ENCODE measurements at regions not wholly inside any gene's neighbourhood (a gene's known extent, or its start where the extent isn't known, plus 50 kb on each side); places are given as distances from the start of the nearest gene placed in this dataset.

DNA sequence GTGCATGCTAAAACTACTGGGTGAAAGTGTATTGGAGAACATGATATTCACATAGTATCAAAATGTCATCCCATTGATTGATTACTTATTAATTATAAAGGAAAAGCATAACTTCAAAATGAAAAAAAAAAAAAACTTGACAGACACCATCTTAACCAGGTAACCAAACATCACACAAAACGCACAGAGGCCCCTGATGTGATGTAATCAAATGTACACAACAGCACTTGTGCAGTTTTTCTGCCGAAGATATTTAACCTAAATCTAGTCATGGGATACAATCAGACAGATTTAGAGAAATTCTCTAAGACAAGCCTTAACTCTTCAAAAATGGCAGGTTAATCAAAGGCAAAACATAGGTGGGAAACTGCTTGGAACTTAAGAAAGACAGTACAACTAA lies 102.0 kb upstream of the TENT5A start:
- DNase-seq: no peak

DNA sequence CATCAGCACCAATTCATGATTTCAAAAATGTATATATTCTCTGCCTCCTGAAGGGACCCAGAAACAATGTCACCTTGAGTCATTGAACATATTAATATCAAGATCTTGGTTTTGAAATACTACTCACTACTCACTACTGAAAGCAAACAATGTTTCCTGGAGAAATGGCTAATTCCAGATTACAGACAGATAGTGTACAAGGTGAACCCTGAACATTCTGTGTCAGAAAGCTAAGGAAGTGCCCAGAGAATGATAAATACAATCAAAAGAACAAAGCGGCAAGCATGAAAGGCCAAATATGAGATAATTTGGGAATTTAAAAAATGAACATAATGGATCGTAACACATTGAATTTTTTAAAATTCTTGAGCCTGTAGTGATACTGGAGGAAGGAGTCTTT lies 101.5 kb upstream of the TENT5A start:
- no peak for DNase-seq

- DNase-seq: no peak
These were observed 96.8 kb upstream of the TENT5A start for GRCh38 chr6:81849248-81849647.

GRCh38 chr6:81847866-81848265 lies 95.4 kb upstream of the TENT5A start:
- DNase-seq: no peak

DNA sequence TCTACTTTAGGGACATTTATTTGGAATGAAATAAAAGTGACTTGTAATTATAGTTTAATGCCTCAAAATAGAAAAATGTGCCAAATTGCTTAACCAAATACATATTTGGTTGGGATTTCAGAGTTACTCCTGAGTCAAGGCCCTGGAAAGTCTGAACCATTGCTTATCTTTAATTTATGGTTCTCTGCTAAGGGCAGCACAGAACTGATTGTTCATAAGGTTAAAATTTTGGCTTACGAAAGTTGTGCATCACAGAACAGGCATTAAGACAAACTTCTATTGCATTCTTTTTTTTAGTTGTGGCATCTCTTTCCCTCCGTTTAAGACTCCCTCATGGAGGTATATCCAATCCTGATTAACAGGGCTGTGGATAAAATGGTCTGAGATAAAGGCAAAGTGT lies 92.2 kb upstream of the TENT5A start:
- no peak for DNase-seq

GRCh38 chr6:81843302-81843701 lies 90.8 kb upstream of the TENT5A start:
- no peak for DNase-seq

DNA sequence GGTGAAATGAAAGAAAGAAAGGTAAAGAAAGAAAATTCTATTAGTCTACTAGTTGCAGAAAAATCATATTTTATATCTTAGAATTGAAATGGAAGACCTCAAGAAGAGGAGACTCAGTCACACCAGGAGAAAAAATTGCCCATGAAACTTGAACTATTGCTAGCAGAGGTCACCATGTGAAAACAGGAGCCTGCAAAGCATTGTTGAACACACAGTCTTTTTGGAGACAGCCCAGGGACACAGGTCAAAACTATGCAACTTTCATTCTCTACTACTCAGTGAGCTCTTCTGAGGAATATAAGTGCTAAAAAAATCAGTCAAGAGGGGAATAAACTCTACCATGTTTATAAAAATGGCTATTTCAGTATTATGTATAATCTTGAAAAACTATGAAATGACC lies 89.8 kb upstream of the TENT5A start:
- DNase-seq: no peak

DNA sequence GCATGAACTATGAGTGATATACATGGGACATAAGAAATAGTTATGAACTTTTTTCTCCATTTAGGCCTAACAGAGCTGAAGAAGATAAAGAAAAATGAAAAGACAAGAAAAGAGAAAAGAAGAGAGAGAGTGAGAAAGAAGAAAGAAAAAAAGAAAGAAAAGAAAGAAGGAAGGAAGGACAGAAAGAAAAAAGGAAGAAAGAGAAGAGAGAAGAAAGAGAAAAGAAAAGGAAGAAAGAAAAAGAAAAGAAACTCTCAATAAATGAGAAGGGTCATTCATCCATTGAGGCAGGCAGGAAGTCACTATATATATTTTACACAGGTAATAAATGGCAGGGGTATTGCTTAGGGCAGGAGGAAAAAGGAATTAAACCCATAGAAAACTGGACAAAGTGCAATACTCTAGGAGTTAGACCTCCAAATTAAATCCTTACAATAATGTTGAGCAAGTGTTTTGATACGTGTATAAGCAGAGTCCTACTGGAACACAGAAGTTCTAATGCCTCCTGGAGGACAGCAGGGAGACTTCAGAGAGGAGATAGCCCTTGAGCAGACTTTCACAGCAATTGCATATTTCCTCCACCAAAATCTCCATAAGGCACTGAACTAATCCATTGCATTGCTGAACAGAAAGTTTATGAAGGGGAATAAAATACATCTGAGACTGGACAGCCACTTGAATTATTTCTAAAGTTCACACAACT lies 86.4 kb upstream of the TENT5A start:
- DNase-seq: no peak

- no peak for DNase-seq
These were observed 85.5 kb upstream of the TENT5A start for GRCh38 chr6:81838031-81838430.

- DNase-seq: no peak
These were observed 81.7 kb upstream of the TENT5A start for GRCh38 chr6:81834141-81834681.

DNA sequence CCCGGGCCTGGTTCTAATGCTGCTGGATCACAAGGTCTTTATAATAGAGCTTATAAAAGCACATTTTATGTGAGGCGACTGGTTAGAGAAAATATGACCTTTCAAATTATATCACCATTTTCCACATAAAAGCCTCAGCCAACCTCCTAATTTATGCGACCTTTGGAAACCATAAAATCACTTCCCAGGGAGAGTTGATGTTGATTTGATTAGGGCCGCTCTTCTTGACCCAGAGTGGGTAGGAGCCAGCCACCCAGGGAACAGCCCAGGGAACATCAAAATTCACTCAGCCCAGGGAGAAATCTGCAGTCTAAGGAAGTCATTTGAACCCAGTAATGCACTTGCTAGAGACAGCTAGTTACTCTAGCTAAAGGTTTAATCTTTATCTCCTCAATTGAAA lies 79.8 kb upstream of the TENT5A start:
- no peak for DNase-seq

GRCh38 chr6:81831274-81831673 lies 78.8 kb upstream of the TENT5A start:
- DNase-seq: no peak

DNA sequence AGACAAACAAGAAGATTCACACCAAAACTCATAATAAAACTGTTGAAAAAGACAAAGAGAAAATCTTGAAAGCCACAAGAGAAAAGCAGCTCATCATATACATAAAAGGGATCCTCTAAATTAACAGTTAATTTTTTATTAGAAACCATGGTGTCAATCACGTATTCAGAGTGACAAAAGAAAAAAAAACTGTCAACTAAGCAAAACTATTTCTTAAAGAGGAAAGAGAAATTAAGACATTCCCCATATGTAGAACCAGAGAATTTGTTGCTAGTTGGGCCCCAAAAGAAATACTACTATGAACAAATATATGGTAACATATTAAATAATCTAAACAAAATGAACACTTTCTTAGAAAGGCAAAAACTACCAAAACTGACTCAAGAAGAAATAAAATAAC lies 74.3 kb upstream of the TENT5A start:
- no peak for DNase-seq

GRCh38 chr6:81822568-81822967 lies 70.1 kb upstream of the TENT5A start:
- DNase-seq: no peak

DNA sequence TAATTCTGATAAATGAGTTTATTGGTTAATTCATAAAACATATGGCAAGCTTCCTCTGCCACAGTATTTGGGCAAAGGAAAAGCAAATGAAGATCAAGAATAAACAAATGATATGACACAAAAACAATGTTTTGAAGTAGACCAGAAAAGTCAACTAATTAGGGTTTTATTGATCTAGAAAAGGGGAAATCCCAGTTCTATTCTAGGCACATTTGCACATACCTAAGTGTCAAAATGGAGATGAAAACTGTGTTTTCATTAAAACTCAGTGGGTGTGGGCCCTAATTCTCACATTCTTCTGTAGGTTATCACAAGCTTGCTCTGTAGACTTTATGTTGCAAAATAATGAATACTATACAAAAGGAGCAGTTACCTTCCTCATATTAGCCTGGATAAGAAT lies 69.0 kb upstream of the TENT5A start:
- no peak for DNase-seq

GRCh38 chr6:81820980-81821379 lies 68.5 kb upstream of the TENT5A start:
- no peak for DNase-seq

DNA sequence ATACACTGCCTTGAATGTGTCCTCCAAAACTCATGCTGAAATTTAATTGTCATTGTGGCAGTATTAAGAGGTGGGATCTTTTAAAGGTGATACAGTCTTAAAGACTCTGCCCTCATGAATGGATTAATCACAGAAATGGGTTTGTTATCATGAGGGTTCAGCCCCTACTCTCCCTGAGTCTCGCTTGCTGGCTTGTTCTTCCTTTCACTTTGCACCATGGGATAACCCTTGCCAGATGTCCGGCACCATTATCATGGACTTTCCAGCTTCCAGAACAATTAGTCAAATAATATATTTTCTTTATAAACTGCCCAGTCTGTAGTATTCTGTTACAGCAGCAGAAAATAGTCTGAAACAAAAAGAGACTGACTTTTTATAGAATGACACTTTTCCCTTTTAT lies 67.9 kb upstream of the TENT5A start:
- no peak for DNase-seq

GRCh38 chr6:81819767-81820166 lies 67.3 kb upstream of the TENT5A start:
- no peak for DNase-seq

DNA sequence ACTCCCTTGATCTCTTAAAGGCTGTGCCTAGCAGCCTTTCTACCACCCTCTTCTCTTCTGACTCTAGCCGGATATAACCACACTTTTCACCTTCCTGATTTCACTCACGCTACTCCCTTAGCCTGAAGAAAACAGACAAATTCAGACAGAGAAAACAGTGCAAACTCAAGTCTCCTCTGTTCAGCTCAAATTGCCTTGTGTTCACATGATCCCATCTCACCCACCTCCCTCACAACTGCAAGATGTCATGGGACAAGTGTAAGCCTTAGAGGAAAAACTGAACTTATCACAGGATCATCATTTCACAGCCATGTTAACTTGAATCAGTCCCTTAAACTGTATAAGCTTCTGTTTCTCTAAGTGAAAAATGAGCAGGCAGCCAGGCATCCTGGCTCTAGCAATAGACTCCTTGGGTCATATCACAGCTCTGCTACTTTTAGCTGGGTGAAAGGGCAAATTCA lies 66.5 kb upstream of the TENT5A start:
- no peak for DNase-seq

- no peak for DNase-seq
These were observed 63.9 kb upstream of the TENT5A start for GRCh38 chr6:81816380-81816779.

DNA sequence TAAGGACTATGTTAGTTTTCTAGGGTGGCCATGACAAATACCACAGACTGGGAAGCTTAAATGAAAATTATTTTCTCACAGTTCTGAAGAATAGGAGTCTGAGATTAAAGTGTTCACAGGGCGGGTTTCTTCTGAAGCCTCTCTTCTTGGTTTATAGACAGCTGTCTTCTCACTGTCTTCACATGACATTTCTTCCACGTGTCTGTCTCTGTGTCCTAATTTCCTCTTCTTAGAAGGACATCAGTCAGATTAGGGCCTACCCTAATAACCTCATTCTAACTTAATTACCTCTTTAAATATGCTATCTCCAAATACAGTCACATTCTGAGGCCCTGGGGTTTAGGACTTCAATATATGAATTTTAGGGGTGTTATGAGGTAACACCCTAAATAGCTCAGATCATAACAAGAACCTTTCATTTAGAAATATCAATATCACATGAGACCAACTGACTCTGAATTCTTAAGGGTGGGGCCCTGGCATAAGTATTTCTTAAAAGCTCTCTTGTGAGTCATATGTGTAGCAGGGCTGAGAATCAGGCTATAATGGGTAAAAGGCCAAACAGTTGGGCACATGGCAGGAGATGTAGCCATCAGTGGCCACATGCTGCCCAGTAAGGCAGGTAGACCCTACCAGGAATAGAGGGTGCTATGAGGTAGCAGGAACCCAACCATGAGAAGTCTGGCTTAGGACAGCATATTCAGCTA lies 62.0 kb upstream of the TENT5A start:
- no peak for DNase-seq

DNA sequence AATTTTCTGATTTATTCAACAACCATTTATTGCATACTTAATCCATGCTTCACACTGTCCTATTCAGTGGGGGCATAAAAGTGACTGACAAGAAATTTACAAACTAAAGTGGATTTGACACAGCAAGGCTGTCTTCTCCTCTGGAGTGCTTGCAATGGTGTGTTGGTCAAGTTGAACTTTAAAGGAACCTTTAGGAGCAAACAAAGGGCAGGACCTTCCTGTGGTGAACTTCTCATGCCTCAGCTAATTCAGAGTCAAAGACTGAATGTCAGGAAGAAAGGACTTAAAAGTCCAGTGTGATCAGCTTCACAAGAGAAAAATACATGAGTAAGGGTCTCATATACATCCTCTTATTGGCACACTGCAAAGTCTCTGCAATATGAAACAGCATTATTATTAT lies 60.8 kb upstream of the TENT5A start:
- no peak for DNase-seq

DNA sequence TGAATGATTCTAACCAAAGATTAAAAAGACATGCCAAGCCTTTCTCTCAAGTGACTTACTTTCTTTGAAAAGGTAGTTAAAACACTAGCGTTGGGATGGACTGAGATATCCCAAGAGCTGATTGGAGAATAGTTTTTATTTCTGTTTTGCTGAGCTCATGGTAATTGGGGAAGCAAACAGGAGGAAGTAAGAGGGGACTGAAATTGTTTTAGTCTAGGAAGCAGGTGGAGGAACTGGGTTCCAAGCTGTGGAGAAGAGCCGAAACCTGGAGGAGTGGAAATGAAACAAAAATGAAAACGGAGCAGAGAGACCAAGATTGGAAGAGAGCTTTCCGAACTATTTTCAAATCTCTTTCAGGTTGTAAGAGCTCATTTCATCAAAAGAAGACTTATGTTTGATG lies 59.9 kb upstream of the TENT5A start:
- no peak for DNase-seq

GRCh38 chr6:81808851-81809570 lies 56.5 kb upstream of the TENT5A start:
- DNase-seq: no peak
